H1 (cell line): ENCODE measurements at regions not wholly inside any gene's neighbourhood (a gene's known extent, or its start where the extent isn't known, plus 50 kb on each side); places are given as distances from the start of the nearest gene placed in this dataset.

ENCODE experiments used
- BRCA1 ChIP-seq: IDR thresholded peaks from 2 replicates; pipeline ENCODE4 v1.6.1; 2012; ENCODE audit warnings: low read depth, low read length, improper control_type of control experiment
- CEBPB ChIP-seq: IDR thresholded peaks from 2 replicates; pipeline ENCODE4 v1.6.1; 2012; ENCODE audit warnings: low read depth, low read length
- CTCF ChIP-seq, 3 experiments: IDR thresholded peaks; 1 replicate in 2 of 3; 2 replicates in 1 of 3; pipeline versions ENCODE4 v1.5.1 to v1.6.1; 2011; ENCODE audit warnings: low read length in 3 of 3, mild to moderate bottlenecking in 3 of 3, inconsistent platforms in 2 of 3, low read depth in 1 of 3, moderate library complexity in 1 of 3; ENCODE audit not compliant: insufficient read depth in 1 of 3; ENCODE audit errors: control extremely low read depth in 1 of 3
- FOSL1 ChIP-seq: IDR thresholded peaks from 2 replicates; pipeline ENCODE4 v1.6.1; 2011; ENCODE audit warnings: mild to moderate bottlenecking, low read depth, low read length, moderate library complexity; ENCODE audit not compliant: insufficient read depth
- MAX ChIP-seq: IDR thresholded peaks from 2 replicates; pipeline ENCODE4 v1.6.1; 2012; ENCODE audit warnings: inconsistent platforms
- NRF1 ChIP-seq: IDR thresholded peaks from 2 replicates; pipeline ENCODE4 v1.6.1; 2011; ENCODE audit warnings: mild to moderate bottlenecking, low read depth, low read length, improper control_type of control experiment
- POLR2A ChIP-seq, 2 experiments: IDR thresholded peaks; 1 replicate in 1 of 2; 2 replicates in 1 of 2; pipeline ENCODE4 v1.6.1; 2011; ENCODE audit warnings: low read depth in 2 of 2, low read length in 2 of 2, mild to moderate bottlenecking in 2 of 2; ENCODE audit errors: control extremely low read depth in 1 of 2
- POLR2AphosphoS5 ChIP-seq: IDR thresholded peaks from 2 replicates; pipeline ENCODE4 v1.6.1; 2011; ENCODE audit warnings: low read depth, low read length
- SP2 ChIP-seq: IDR thresholded peaks from 2 replicates; pipeline ENCODE4 v1.6.1; 2012; ENCODE audit warnings: mild to moderate bottlenecking, low read length, inconsistent platforms
- TAF1 ChIP-seq: IDR thresholded peaks from 2 replicates; pipeline ENCODE4 v1.6.1; 2011; ENCODE audit warnings: mild to moderate bottlenecking, low read depth, low read length
- YY1 ChIP-seq: IDR thresholded peaks from 2 replicates; pipeline ENCODE4 v1.6.1; 2011; ENCODE audit warnings: low read depth, mild to moderate bottlenecking, low read length

GRCh38 chr10:15445006-15445390 is 73.9 kb upstream of the FAM171A1 start:
- TF ChIP-seq POLR2AphosphoS5: no peak
- no peak for TF ChIP-seq MAX
- no peak for TF ChIP-seq YY1
- no peak for TF ChIP-seq NRF1
- TF ChIP-seq POLR2A (IDR thresholded peaks at IDR 0.05; ENCODE audit: control extremely low read depth in 1 of 2, low read depth in 2 of 2, low read length in 2 of 2): no peak
- no peak for TF ChIP-seq TAF1
- TF ChIP-seq FOSL1: no peak
- no peak for TF ChIP-seq CTCF (IDR thresholded peaks at IDR 0.05; ENCODE audit: control extremely low read depth in 1 of 3, insufficient read depth in 1 of 3, low read depth in 1 of 3, low read length in 3 of 3)
- no peak for TF ChIP-seq CEBPB
- TF ChIP-seq BRCA1: no peak
- TF ChIP-seq SP2: no peak
